Large intestine (tissue), 3 donors: ENCODE measurements at regions not wholly inside any gene's neighbourhood (a gene's known extent, or its start where the extent isn't known, plus 50 kb on each side); places are given as distances from the start of the nearest gene placed in this dataset.

Experiments
- DNase-seq, 2 donors: peaks; one replicate each; pipeline versions ENCODE4 v3.0.0 to v3.0.0-alpha.2; 2013
- H3K27ac ChIP-seq: one replicate; pipeline ENCODE4 v1.5.1; 2013; ENCODE audit warnings: low read length
- H3K27me3 ChIP-seq: 2 replicates; pipeline ENCODE4 v1.6.1; 2013; ENCODE audit warnings: low read length; ENCODE audit not compliant: control insufficient read depth, insufficient read depth
- H3K36me3 ChIP-seq: 2 replicates; pipeline ENCODE4 v1.6.1; 2013; ENCODE audit warnings: low read length; ENCODE audit not compliant: control insufficient read depth, insufficient read depth
- H3K4me1 ChIP-seq: one replicate; pipeline ENCODE4 v1.6.1; 2013; ENCODE audit warnings: low read length; ENCODE audit not compliant: control insufficient read depth, insufficient read depth
- H3K4me3 ChIP-seq: one replicate; pipeline ENCODE4 v1.5.1; 2013; ENCODE audit warnings: low read length
- H3K9me3 ChIP-seq: one replicate; pipeline ENCODE4 v1.6.1; 2013; ENCODE audit warnings: mild to moderate bottlenecking, low read depth, low read length, moderate library complexity; ENCODE audit not compliant: control insufficient read depth
- WGBS: methylation state at CpG from one replicate; pipeline ENCODE4 v1.1.5; 2013; ENCODE audit warnings: low lambda C conversion rate; ENCODE audit not compliant: insufficient coverage; 5-methylcytosine and 5-hydroxymethylcytosine counted together

GRCh38 chr3:30084971-30085403 lies 521.4 kb upstream of the TGFBR2 start:
- no peaks in the 10 kb centered on the region for H3K36me3 ChIP-seq
- H3K27ac ChIP-seq, result peak overlapping the region; percentile 65
- WGBS, result no CpG with 5 or more reads among the region's 3 CpGs
- H3K4me3 ChIP-seq, result no peak overlapping the region
- peaks cover 11% of the 10 kb centered on the region for H3K4me1 ChIP-seq
- peak; percentile 63 to 83 for DNase-seq
- no peaks in the 10 kb centered on the region for H3K27me3 ChIP-seq
- no peaks in the 10 kb centered on the region for H3K9me3 ChIP-seq

- Histone ChIP-seq H3K4me1 (peaks cover 11% of the 10 kb centered on the region), H3K36me3 (no peaks in the 10 kb centered on the region), H3K4me3 (no peak overlapping the region), H3K27me3 (no peaks in the 10 kb centered on the region), H3K9me3 (no peaks in the 10 kb centered on the region), H3K27ac (peak overlapping the region; percentile 65)
- DNase-seq, result no peak
- WGBS, result no CpG with 5 or more reads among the region's 1 CpG
Observed at GRCh38 chr3:30085486-30085885, 520.9 kb upstream of the TGFBR2 start.

GRCh38 chr3:30091686-30092085 lies 514.7 kb upstream of the TGFBR2 start:
- no peak for DNase-seq
- H3K36me3 ChIP-seq, result no peaks in the 10 kb centered on the region
- H3K27me3 ChIP-seq, result no peaks in the 10 kb centered on the region
- peaks cover 3% of the 10 kb centered on the region for H3K9me3 ChIP-seq
- no peak overlapping the region for H3K27ac ChIP-seq
- H3K4me1 ChIP-seq, result no peaks in the 10 kb centered on the region
- H3K4me3 ChIP-seq, result no peak overlapping the region

GRCh38 chr3:30097022-30097650 lies 509.3 kb upstream of the TGFBR2 start:
- H3K27ac ChIP-seq, result no peak overlapping the region
- no peak overlapping the region for H3K4me3 ChIP-seq
- DNase-seq, result no peak
- WGBS, result no CpG with 5 or more reads among the region's 2 CpGs
- no peaks in the 10 kb centered on the region for H3K36me3 ChIP-seq
- peaks cover 8% of the 10 kb centered on the region for H3K4me1 ChIP-seq
- peaks cover 3% of the 10 kb centered on the region for H3K9me3 ChIP-seq
- no peaks in the 10 kb centered on the region for H3K27me3 ChIP-seq

GRCh38 chr3:30098243-30098642 lies 508.2 kb upstream of the TGFBR2 start:
- no peak for DNase-seq
- Histone ChIP-seq H3K4me1 (peaks cover 8% of the 10 kb centered on the region), H3K36me3 (no peaks in the 10 kb centered on the region), H3K4me3 (no peak overlapping the region), H3K27me3 (no peaks in the 10 kb centered on the region), H3K9me3 (peaks cover 3% of the 10 kb centered on the region), H3K27ac (no peak overlapping the region)

- Histone ChIP-seq H3K9me3 (peaks cover 3% of the 10 kb centered on the region), H3K27ac (peak overlapping the region; percentile 60), H3K36me3 (no peaks in the 10 kb centered on the region), H3K4me1 (peaks cover 8% of the 10 kb centered on the region), H3K27me3 (no peaks in the 10 kb centered on the region), H3K4me3 (no peak overlapping the region)
- no CpG with 5 or more reads among the region's 2 CpGs for WGBS
- peak; percentile 67 to 84 for DNase-seq
Observed at GRCh38 chr3:30098653-30099455, 507.5 kb upstream of the TGFBR2 start.

GRCh38 chr3:30102356-30102755 lies 504.0 kb upstream of the TGFBR2 start:
- Histone ChIP-seq H3K4me1 (peaks cover 8% of the 10 kb centered on the region), H3K27ac (no peak overlapping the region), H3K4me3 (no peak overlapping the region), H3K27me3 (no peaks in the 10 kb centered on the region), H3K36me3 (no peaks in the 10 kb centered on the region), H3K9me3 (no peaks in the 10 kb centered on the region)
- DNase-seq, result no peak

- Histone ChIP-seq H3K9me3 (no peaks in the 10 kb centered on the region), H3K36me3 (no peaks in the 10 kb centered on the region), H3K4me1 (peaks cover 8% of the 10 kb centered on the region), H3K4me3 (no peak overlapping the region), H3K27me3 (no peaks in the 10 kb centered on the region), H3K27ac (no peak overlapping the region)
- no peak for DNase-seq
- no CpG with 5 or more reads among the region's 2 CpGs for WGBS
Observed at GRCh38 chr3:30103186-30103585, 503.2 kb upstream of the TGFBR2 start.

- H3K4me3 ChIP-seq, result no peak overlapping the region
- 78% methylated on average over 4 of the region's 4 CpGs for WGBS
- H3K27me3 ChIP-seq, result no peaks in the 10 kb centered on the region
- H3K4me1 ChIP-seq, result no peaks in the 10 kb centered on the region
- H3K36me3 ChIP-seq, result no peaks in the 10 kb centered on the region
- H3K27ac ChIP-seq, result no peak overlapping the region
- no peak for DNase-seq
- H3K9me3 ChIP-seq, result no peaks in the 10 kb centered on the region
Observed at GRCh38 chr3:30107531-30107930, 498.9 kb upstream of the TGFBR2 start.

GRCh38 chr3:30112411-30112810 lies 494.0 kb upstream of the TGFBR2 start:
- no peak overlapping the region for H3K27ac ChIP-seq
- H3K4me3 ChIP-seq, result no peak overlapping the region
- no peaks in the 10 kb centered on the region for H3K4me1 ChIP-seq
- no peaks in the 10 kb centered on the region for H3K9me3 ChIP-seq
- no CpG with 5 or more reads among the region's 1 CpG for WGBS
- H3K36me3 ChIP-seq, result no peaks in the 10 kb centered on the region
- DNase-seq, result no peak
- no peaks in the 10 kb centered on the region for H3K27me3 ChIP-seq
